Activated naive CD4-positive, alpha-beta T cell treated with anti-CD3 and anti-CD28 coated beads, Interleukin-2, amount 10 ng/mL, durations not matched to agents 7 days and 5 days (primary cell): ENCODE measurements at regions not wholly inside any gene's neighbourhood (a gene's known extent, or its start where the extent isn't known, plus 50 kb on each side); places are given as distances from the start of the nearest gene placed in this dataset.
"Not testable (repeated sequence)": the region's sequence is repeated elsewhere in the genome, so short reads cannot be mapped to it uniquely, and the experiment has no call there.

ENCODE experiments used
- CTCF ChIA-PET: fragments of 350-600 bp; sonication (Branson Sonifier 250); formaldehyde crosslinking; loops from one replicate; lab custom pipeline; 2021; ENCODE audit warnings: antibody characterized with exemption; lab: Charles Lee
- DNase-seq: peaks from one replicate; pipeline ENCODE4 v3.0.0-alpha.2; 2020
- H3K27ac Mint-ChIP-seq: one replicate; pipeline ENCODE4 v1.8.0; 2021; ENCODE audit warnings: mild to moderate bottlenecking, moderate library complexity, mixed read lengths
- H3K27me3 Mint-ChIP-seq: one replicate; pipeline ENCODE4 v1.8.0; 2021; ENCODE audit warnings: mild to moderate bottlenecking, mixed read lengths
- H3K36me3 Mint-ChIP-seq: one replicate; pipeline ENCODE4 v1.8.0; 2021; ENCODE audit warnings: mixed read lengths
- H3K4me1 Mint-ChIP-seq: one replicate; pipeline ENCODE4 v1.8.0; 2021; ENCODE audit warnings: mixed read lengths
- H3K4me3 Mint-ChIP-seq: one replicate; pipeline ENCODE4 v1.8.0; 2021; ENCODE audit warnings: mild to moderate bottlenecking, moderate library complexity, mixed read lengths
- H3K9me3 Mint-ChIP-seq: one replicate; pipeline ENCODE4 v1.8.0; 2021; ENCODE audit warnings: mixed read lengths

GRCh38 chr5:71230839-71231505 is 163.5 kb upstream of the GTF2H2 start:
- CTCF ChIA-PET, H3K27ac Mint-ChIP-seq, H3K27me3 Mint-ChIP-seq, H3K4me3 Mint-ChIP-seq, H3K4me1 Mint-ChIP-seq, H3K9me3 Mint-ChIP-seq, H3K36me3 Mint-ChIP-seq: not testable (repeated sequence)
- peak; percentile 17 for DNase-seq
